ENCODE measurements at regions not wholly inside any gene's neighbourhood (a gene's known extent, or its start where the extent isn't known, plus 50 kb on each side); places are given as distances from the start of the nearest gene placed in this dataset.
"Not testable (repeated sequence)": the region's sequence is repeated elsewhere in the genome, so short reads cannot be mapped to it uniquely, and the experiment has no call there.

- DNase-seq, result not testable (repeated sequence)
Measured at GRCh38 chr3:75453839-75454238, 210.3 kb upstream of the FRG2C start.

DNA sequence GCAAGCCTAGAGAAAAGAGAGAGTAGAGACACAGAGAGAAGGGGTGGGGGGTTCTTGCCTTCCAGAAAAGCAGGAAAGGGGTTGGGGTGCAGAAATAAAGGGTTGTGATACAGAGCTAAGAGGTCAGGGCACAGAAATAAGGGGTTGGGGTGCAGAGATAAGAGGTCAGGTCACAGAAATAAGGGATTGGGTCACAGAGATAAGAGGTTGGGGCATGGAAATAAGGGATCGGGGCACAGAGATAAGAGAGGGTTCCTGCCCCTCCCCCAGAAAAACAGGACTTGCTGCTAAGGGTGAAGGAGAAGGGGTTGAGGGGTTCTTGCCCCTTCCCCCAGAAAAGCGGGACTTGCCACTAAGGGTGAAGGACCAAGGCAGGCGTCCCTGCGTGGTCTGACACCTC, 189.6 kb upstream of the FRG2C start:
- not testable (repeated sequence) for DNase-seq

DNA sequence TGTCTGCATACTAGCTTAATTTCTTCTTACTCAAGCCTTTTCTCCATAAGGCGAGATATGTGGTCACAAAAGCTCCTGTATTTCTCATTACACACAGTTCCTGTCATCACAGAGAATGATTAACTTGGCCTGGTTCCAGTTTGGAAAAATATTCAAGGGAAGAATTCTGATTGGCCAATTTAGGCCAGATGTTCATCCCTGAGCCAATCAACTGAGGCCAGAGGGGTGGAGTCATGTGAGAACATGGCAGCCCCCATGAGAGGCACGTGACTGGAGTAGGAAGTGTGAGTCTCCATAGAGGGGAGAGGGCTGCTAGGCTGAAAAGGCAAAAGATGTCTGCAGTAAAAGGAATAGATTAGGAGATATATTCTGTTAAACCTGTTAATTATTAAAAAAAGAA, 167.5 kb upstream of the FRG2C start:
- not testable (repeated sequence) for DNase-seq

DNA sequence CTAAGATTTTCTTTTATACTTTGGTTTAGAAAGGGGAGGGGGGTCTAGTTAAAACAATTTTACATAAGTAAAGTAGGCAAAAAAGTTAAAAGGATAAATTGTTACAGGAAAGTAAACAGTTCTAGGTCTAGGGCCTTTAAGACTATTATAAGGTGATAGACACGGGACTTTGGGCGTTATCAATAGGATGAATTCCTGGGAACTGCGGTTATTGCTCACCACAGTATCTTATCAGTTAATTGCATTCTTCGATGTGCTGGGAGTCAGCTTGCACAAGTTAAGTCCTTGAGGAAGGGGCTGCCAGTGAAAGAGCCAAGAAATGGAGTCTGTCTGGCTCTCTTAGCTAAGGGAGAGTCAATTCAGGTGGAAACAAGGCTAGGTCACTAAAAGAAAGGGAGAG, 163.8 kb upstream of the FRG2C start:
- DNase-seq, result not testable (repeated sequence)

- DNase-seq, result not testable (repeated sequence)
Measured at GRCh38 chr3:75502171-75502570, 162.0 kb upstream of the FRG2C start.

DNA sequence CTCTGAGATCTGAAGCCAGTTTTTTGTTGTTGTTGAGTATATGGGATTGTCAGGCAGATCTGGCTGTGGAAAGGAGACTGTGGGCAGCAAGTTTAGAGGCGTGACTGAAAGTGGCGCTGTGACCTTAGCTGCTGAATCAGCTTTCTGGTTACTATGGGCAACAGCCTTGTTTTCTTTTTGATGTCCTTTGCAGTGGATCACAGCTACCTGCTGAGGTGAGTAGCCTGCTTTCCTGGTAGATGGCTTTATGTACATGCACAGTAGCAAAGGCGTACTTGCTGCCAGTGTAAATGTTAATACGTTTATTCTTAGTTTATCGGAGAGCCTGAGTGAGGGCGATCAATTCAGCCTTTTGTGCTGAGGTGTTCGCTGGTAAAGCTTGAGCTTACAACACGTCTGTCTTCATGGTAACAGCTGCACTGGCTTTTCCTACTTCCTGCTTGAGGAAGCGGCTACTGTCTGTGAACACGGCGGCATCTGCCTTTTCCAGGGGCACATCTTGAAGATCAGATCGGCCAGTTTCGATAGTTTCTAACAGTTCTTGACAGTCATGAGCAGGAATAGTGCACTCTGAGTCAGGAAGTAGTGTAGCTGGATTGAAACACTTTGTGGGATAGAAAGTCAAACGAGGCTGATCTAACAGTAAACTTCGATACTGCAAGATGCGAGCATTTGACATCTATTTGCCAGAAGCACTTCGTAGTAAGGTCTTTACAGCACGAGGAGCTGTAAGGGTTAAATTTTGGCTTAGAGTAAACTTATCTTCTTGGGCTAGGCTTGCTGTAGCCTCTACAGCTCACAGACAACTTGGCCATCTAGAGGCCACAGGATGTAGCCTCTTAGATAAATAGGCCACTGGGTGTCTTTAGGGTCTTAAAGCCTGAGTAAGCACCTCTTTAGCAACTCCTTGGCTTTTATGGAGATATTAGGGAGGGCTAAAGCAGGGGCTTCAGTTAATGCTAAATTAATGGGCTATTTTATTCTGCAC, 161.1 kb upstream of the FRG2C start:
- not testable (repeated sequence) for DNase-seq

- no peak for DNase-seq
Measured at GRCh38 chr3:75506603-75507002, 157.5 kb upstream of the FRG2C start.

DNA sequence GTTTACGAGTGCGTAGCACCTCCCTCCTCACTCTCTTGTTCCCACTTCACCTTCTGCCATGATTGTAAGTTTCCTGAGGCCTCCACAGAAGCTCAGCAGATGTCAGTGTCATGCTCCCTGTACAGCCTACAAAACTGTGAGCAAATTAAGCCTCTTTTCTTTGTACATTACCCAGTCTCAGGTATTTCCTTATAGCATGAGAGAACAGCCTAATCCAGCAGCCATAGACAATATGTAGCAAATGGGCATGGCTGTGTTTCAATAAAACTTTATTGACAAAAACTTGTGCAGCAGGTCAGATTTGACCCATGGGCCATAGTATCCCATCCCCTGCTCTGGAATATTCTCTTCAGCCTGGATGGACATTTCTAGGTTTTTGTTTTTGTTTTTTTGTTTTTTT, 156.2 kb upstream of the FRG2C start:
- not testable (repeated sequence) for DNase-seq

- not testable (repeated sequence) for DNase-seq
Measured at GRCh38 chr3:75527657-75528056, 136.5 kb upstream of the FRG2C start.

- not testable (repeated sequence) for DNase-seq
Measured at GRCh38 chr3:75552095-75552494, 112.0 kb upstream of the FRG2C start.

DNA sequence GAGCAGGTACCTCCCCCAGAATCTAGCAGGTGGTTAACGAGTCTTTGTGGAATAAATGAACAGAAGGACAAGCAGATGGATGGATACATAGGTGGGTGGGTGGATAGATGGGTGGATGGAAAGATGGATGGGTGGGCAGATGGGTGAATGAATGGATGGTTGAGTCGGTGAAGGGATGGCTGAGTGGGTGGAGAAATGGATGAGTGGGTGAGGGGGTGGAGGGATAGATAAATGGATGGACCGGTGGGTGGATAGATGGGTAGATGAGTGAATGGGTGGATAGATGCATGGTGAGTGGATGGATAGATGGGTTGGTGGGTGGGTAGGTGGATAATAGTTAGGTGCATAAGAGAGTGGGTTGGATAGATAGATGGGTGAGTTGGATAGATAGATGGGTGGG, 99.7 kb upstream of the FRG2C start:
- DNase-seq, result not testable (repeated sequence)

DNA sequence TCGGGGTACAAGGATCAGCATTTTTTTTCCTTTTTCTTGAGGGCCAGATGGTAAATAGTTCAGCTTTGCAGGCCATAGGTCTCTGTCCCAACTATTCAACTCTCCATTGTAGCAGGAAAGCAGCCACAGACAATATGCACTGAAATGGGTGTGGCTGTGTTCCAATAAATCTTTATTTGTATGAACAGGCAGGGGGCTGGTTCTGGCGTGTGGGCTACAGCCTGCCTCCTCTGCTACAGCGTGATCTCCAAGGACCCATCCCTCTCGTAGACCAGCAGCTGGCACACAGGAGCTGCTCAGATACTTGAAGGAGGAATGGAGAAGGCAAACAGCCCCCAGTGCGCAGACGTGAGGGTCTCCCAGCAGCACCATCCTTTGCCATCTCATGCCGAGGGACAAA, 91.8 kb upstream of the FRG2C start:
- not testable (repeated sequence) for DNase-seq

DNA sequence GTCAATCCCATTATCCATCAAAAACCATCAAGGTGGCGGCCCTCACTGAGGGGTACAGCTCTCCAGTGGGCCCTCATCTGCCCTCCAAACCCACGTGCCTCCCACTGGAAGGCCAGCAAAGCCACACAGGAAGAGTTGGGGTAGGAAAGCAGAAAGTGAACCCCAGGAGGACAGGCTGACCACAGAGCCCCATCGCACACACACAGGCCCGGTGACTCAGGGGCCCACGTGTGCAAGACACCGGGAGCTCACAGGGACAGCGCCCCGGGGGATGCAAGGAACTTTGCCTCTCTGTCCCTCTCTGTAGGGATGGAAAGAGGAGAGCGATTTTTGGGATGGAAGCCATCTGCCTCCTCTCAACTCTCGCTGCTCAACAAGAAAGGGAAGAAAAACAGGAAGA, 85.0 kb upstream of the FRG2C start:
- not testable (repeated sequence) for DNase-seq

DNA sequence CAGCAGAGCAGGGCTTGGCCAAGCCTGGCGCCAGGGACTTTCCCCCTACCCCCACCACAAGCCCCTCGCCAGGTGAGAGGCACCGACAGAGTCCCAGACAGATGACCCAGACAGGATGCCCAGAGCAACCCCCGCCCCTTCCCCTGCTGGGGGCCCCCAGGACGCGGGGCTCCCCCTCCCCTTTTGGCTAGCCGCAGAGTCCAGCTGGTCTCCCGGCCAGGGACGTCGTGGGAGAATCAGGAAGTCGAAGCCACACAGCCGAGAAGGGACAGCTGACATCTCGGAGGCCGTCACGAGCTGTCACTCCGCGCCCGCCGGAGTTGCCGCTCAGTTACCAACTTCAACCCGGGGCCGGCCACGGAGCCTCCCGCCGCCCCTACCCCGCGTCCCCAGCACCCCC, 84.6 kb upstream of the FRG2C start:
- not testable (repeated sequence) for DNase-seq

GRCh38 chr3:75579981-75580782, 83.9 kb upstream of the FRG2C start:
- peak; percentile 8 for DNase-seq

GRCh38 chr3:75582536-75582935, 81.6 kb upstream of the FRG2C start:
- DNase-seq, result not testable (repeated sequence)

DNA sequence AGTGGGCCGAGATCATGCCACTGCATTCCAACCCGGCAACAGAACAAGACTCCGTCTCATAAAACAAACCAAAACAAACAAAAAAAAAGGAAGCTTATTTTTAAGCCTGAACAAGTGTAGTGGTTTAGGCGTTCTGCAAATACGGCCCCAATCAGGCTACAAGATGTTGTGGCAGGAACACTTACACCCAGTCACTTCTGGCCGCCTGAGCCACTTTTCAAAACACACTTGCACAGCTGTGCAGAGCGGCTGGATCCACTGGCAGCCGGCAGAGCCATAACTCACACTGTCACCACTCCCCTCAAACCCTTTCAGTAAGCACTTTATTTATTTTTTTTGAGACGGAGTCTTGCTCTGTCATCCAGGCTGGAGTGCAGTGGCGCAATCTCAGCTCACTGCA, 81.0 kb upstream of the FRG2C start:
- not testable (repeated sequence) for DNase-seq

GRCh38 chr3:75587695-75588094, 76.4 kb upstream of the FRG2C start:
- DNase-seq, result not testable (repeated sequence)

DNA sequence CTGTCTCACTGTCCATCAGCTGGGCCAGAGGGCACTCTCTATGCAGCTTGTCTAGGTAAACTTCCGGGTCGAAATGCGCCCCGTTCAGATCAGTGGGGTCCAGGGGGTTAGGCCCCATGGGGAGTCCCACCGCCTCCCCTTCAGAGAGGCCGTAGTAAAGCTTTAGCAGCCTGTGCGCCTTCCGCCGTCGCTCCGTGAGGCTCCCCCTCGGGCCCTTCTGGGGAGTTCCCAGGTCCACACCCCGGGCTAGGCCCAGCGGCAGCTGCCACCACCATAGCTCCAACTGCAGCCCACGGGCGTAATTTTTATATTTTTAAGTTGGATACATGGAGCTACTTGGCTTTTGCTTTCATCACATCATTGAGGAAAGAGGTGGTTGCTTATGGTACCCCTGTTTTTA, 73.7 kb upstream of the FRG2C start:
- DNase-seq, result not testable (repeated sequence)

- not testable (repeated sequence) for DNase-seq
Measured at GRCh38 chr3:75604286-75604934, 59.7 kb upstream of the FRG2C start.

GRCh38 chr3:75607996-75608395, 56.1 kb upstream of the FRG2C start:
- DNase-seq, result not testable (repeated sequence)

DNA sequence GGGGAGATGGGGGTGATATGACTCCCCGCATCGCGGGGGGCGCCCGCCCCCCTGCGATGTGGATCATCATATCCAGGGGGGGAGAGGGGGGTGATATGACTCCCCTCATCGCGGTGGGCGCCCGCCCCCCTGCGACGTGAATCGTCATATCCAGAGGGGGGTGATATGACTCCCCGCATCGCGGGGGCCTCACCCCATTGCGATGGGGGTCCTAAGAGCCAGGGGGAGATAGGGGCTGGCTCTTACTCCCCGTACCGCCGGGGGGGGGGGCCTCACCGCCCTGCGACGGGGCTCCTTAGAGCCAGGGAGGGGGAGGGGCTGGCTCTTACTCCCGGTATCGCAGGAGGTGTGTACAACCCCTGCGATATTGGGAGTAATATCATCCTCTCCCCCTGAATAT, 54.5 kb upstream of the FRG2C start:
- not testable (repeated sequence) for DNase-seq

DNA sequence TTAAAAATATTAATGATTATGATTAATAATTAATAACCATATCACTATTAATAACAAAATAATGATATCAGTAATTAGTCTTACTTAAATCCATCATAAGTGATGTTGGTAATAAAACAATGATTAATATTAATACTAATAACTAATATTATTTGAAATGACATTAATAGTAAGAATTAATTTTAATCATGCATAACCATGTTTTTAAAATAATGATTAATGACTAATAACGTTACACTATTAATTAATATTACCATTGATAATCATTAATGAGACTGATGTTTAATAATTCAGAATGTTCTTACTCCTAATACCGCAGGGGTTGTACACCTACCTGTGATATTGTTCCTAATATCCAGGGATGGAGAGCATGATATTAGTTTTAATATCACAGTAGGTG, 53.4 kb upstream of the FRG2C start:
- DNase-seq, result no peak

All from GOT3 (cell line).